GM23248 (cell line): ENCODE measurements at regions not wholly inside any gene's neighbourhood (a gene's known extent, or its start where the extent isn't known, plus 50 kb on each side); places are given as distances from the start of the nearest gene placed in this dataset.

ENCODE experiments used
- EZH2 ChIP-seq: fragments of 200-600 bp; sonication (generic); IDR thresholded peaks from 2 replicates; pipeline ENCODE4 v1.6.1; 2018; ENCODE audit warnings: antibody characterized with exemption, mild to moderate bottlenecking; ENCODE audit not compliant: insufficient read depth, poor library complexity, severe bottlenecking
- EZH2phosphoT487 ChIP-seq: fragments of 200-600 bp; sonication (generic); IDR thresholded peaks from 2 replicates; pipeline ENCODE4 v1.6.1; 2018; ENCODE audit warnings: antibody characterized with exemption, moderate library complexity, mild to moderate bottlenecking, low read depth; ENCODE audit not compliant: insufficient read depth

- no peak for TF ChIP-seq EZH2phosphoT487
- no peak for TF ChIP-seq EZH2
Observed at GRCh38 chr4:156169861-156170260, 216.2 kb upstream of the CTSO start.
